SK-N-SH (cell line): ENCODE measurements at regions not wholly inside any gene's neighbourhood (a gene's known extent, or its start where the extent isn't known, plus 50 kb on each side); places are given as distances from the start of the nearest gene placed in this dataset.

Source experiments
- CTCF ChIA-PET: fragments of 300-600, 350-600 bp; formaldehyde crosslinking; extraction: SDS; loops from one replicate; lab custom pipeline; 2021; lab: Yijun Ruan, JAX
- POLR2A ChIA-PET: fragments of 350-600 bp; sonication (Branson Sonifier 250); formaldehyde crosslinking; extraction: SDS; loops from one replicate; lab custom pipeline; 2020; ENCODE audit warnings: antibody characterized with exemption, inconsistent platforms; lab: Yijun Ruan, JAX
- DNase-seq: peaks from one replicate; pipeline ENCODE4 v3.0.0; 2012
- H2AFZ ChIP-seq: fragments of 200-600 bp; sonication (generic); 2 replicates; pipeline ENCODE4 v1.8.1; 2016; ENCODE audit warnings: antibody characterized with exemption, mild to moderate bottlenecking, low read depth
- H3F3A ChIP-seq: fragments of 200-600 bp; sonication (generic); replicated peaks from 2 replicates; pipeline ENCODE3; 2016; ENCODE audit warnings: antibody characterized with exemption, mild to moderate bottlenecking; ENCODE audit not compliant: insufficient read depth
- H3K27ac ChIP-seq, 2 experiments: fragments of 200-500 bp in 1 of 2; fragments of 200-600 bp in 1 of 2; sonication (Bioruptor generic) in 1 of 2; sonication (generic), shearing (Covaris generic) in 1 of 2; 2 replicates each; pipeline versions ENCODE4 v1.5.1 to v1.6.1; 2014 to 2016; ENCODE audit warnings: low read depth in 2 of 2, inconsistent platforms in 1 of 2, low read length in 1 of 2, mild to moderate bottlenecking in 1 of 2, mixed read lengths in 1 of 2
- H3K27me3 ChIP-seq: fragments of 200-600 bp; sonication (generic), shearing (Covaris generic); 2 replicates; pipeline ENCODE4 v1.6.1; 2016; ENCODE audit warnings: mixed run types; ENCODE audit not compliant: insufficient read depth
- H3K36me3 ChIP-seq, 2 experiments: fragments of 200-500 bp in 1 of 2; fragments of 200-600 bp in 1 of 2; sonication (Bioruptor generic) in 1 of 2; sonication (generic) in 1 of 2; replicated peaks in 1 of 2; 2 replicates each; pipeline versions ENCODE3 to v1.5.1; 2014 to 2016; ENCODE audit warnings: low read length in 1 of 2, mild to moderate bottlenecking in 1 of 2; ENCODE audit not compliant: insufficient read depth in 2 of 2, control insufficient read depth in 1 of 2
- H3K4me1 ChIP-seq, 2 experiments: fragments of 200-500 bp in 1 of 2; fragments of 200-600 bp in 1 of 2; sonication (Bioruptor generic) in 1 of 2; sonication (generic), shearing (Covaris generic) in 1 of 2; 2 replicates each; pipeline versions ENCODE4 v1.5.1 to v1.6.1; 2014 to 2016; ENCODE audit warnings: low read depth in 1 of 2, low read length in 1 of 2, mixed run types in 1 of 2; ENCODE audit not compliant: insufficient read depth in 2 of 2, control insufficient read depth in 1 of 2
- H3K4me2 ChIP-seq: fragments of 200-600 bp; sonication (generic), shearing (Covaris generic); 2 replicates; pipeline ENCODE4 v1.6.1; 2017; ENCODE audit warnings: mixed run types
- H3K4me3 ChIP-seq, 2 experiments: fragments of 200-500 bp in 1 of 2; fragments of 200-600 bp in 1 of 2; sonication (Bioruptor generic) in 1 of 2; sonication (generic), shearing (Covaris generic) in 1 of 2; 2 replicates each; pipeline versions ENCODE4 v1.5.1 to v1.8.1; 2014 to 2016; ENCODE audit warnings: low read depth in 2 of 2, inconsistent platforms in 1 of 2, low read length in 1 of 2, mild to moderate bottlenecking in 1 of 2, mixed read lengths in 1 of 2, moderate library complexity in 1 of 2
- H3K79me2 ChIP-seq: fragments of 200-600 bp; sonication (generic); 2 replicates; pipeline ENCODE4 v1.8.1; 2017; ENCODE audit warnings: mild to moderate bottlenecking; ENCODE audit not compliant: insufficient read depth
- H3K9ac ChIP-seq: fragments of 200-600 bp; sonication (generic); 2 replicates; pipeline ENCODE4 v1.6.1; 2017; ENCODE audit warnings: mixed run types
- H3K9me2 ChIP-seq: fragments of 200-600 bp; sonication (generic); 2 replicates; pipeline ENCODE4 v1.6.1; 2017; ENCODE audit warnings: mixed run types
- H3K9me3 ChIP-seq: fragments of 200-600 bp; sonication (generic); 2 replicates; pipeline ENCODE4 v1.6.1; 2017; ENCODE audit warnings: mixed run types, mild to moderate bottlenecking, moderate library complexity
- H4K20me1 ChIP-seq: fragments of 200-600 bp; sonication (generic); 2 replicates; pipeline ENCODE4 v1.6.1; 2017; ENCODE audit warnings: mild to moderate bottlenecking, mixed run types; ENCODE audit not compliant: insufficient read depth
- FOXJ3 ChIP-seq: sonication (generic); formaldehyde crosslinking; IDR thresholded peaks from 2 replicates; pipeline ENCODE4 v1.5.1; 2020; ENCODE audit warnings: mild to moderate bottlenecking, missing genetic modification reagents
- GATA2 ChIP-seq: sonication (generic); formaldehyde crosslinking; IDR thresholded peaks from 2 replicates; pipeline ENCODE4 v1.5.0; 2020; ENCODE audit warnings: mild to moderate bottlenecking, missing genetic modification reagents
- JUND ChIP-seq: IDR thresholded peaks from 2 replicates; pipeline ENCODE4 v1.4.0; 2012
- MXI1 ChIP-seq: IDR thresholded peaks from 2 replicates; pipeline ENCODE4 v1.6.1; 2012; ENCODE audit warnings: mild to moderate bottlenecking, low read depth, low read length, improper control_type of control experiment
- NFIC ChIP-seq: IDR thresholded peaks from 2 replicates; pipeline ENCODE4 v1.4.0; 2012; ENCODE audit warnings: borderline replicate concordance
- POLR2AphosphoS5 ChIP-seq: IDR thresholded peaks from 2 replicates; pipeline ENCODE4 v1.6.1; 2012; ENCODE audit warnings: low read depth, low read length
- SIN3A ChIP-seq: IDR thresholded peaks from 2 replicates; pipeline ENCODE4 v1.6.1; 2012; ENCODE audit warnings: low read depth, mild to moderate bottlenecking, low read length, moderate library complexity, borderline replicate concordance
- SMC3 ChIP-seq: IDR thresholded peaks from 2 replicates; pipeline ENCODE4 v1.6.1; 2012; ENCODE audit warnings: low read depth, low read length, improper control_type of control experiment
- TEAD4 ChIP-seq: IDR thresholded peaks from 2 replicates; pipeline ENCODE4 v1.4.0; 2012; ENCODE audit warnings: mild to moderate bottlenecking, borderline replicate concordance; ENCODE audit not compliant: insufficient read depth
- WGBS: methylation state at CpG from one replicate; pipeline ENCODE4 v1.1.6; 2017; ENCODE audit warnings: low lambda C conversion rate; 5-methylcytosine and 5-hydroxymethylcytosine counted together
- TF ChIP-seq, protein P1 (sequence below): fragments of 200-600 bp; sonication (generic); IDR thresholded peaks from 2 replicates; pipeline ENCODE4 v1.6.1; 2017; ENCODE audit warnings: antibody characterized with exemption, mild to moderate bottlenecking, moderate library complexity
- TF ChIP-seq, protein P2 (sequence below): IDR thresholded peaks from 2 replicates; pipeline ENCODE4 v1.6.1; 2012; ENCODE audit warnings: mild to moderate bottlenecking, low read depth, low read length, moderate library complexity
- TF ChIP-seq, protein P3 (sequence below): IDR thresholded peaks from 2 replicates; pipeline ENCODE4 v1.4.0; 2012; ENCODE audit warnings: low read depth, borderline replicate concordance
- TF ChIP-seq, protein P4 (sequence below): IDR thresholded peaks from 2 replicates; pipeline ENCODE4; 2012

DNA sequence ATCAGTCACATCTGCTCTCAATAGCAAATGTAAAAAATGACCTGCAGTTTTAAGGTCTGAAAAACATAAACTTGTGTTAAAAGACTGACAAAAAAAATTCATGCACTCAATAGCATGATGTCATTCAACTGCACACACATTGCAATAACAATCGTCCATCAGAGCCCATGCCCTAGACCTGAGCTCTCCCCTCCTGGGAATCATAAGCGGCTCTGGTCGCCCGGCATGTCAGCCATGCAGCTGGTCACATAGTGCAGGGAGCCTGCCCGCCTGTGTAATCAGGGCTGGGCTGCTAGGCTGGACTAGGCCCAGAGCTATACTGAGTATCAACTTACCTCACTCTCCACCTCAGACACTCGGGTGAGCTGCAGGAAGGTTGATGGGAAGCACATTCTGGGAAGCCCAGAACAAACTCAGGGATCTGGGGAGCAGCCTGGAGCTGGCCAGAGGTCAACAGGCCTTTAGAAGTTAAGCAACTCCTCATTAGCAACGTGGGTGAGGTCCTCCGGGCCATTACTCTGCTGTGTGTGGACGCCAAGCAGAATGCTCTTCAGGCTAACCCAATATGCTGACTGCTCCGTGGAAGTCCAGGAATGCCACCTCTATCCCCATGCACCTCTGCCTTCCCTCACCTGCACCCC is 165.5 kb downstream of the TTC32 start:
- Histone ChIP-seq H3K9me3 (no peaks in the 10 kb centered on the region), H3K36me3 (no peaks in the 10 kb centered on the region), H3K9ac (no peak overlapping the region), H4K20me1 (no peaks in the 10 kb centered on the region), H3K27me3 (peaks cover 17% of the 10 kb centered on the region), H3K79me2 (no peaks in the 10 kb centered on the region), H3K4me2 (no peak overlapping the region), H2AFZ (no peak overlapping the region), H3K9me2 (no peaks in the 10 kb centered on the region), H3K4me1 (no peaks in the 10 kb centered on the region), H3F3A (no peaks in the 10 kb centered on the region), H3K27ac (no peak overlapping the region), H3K4me3 (no peak overlapping the region)
- no peak for DNase-seq
- POLR2A ChIA-PET: no interaction called here
- CTCF ChIA-PET: no interaction called here
- WGBS: 43% methylated on average over 9 of the region's 10 CpGs
- no peak for TF ChIP-seq MXI1
- TF ChIP-seq, all 33 proteins: peak for 0

DNA sequence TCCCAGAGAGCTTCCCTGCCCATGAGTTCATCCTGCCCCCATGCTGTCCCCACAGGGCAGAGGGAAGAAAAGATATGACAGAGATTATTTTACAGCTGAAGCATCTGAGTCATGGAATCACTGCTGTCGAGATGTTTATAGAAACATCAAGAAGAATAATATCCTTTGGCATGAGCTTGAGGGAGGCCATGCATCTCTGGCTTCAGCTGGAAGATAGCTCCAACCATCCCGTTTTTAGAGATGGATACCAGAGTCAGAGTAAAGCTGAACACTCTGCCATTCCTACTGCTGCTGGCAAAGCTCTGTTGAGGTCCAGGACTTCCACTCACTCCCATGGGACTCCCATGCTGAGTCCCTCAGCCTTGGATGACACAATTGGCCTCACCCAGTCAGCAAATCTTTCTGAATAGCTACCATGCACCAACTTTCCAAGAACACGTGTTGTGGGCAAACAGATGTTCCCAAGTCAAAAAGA is 167.8 kb downstream of the TTC32 start:
- CTCF ChIA-PET: interaction anchor here (1.7 kb wide), 1 partner anchor 9 kb away, joined by 5 read pairs; no protein-coding TSS in a partner anchor
- no peaks in the 10 kb centered on the region for H3K9me3 ChIP-seq

DNA sequence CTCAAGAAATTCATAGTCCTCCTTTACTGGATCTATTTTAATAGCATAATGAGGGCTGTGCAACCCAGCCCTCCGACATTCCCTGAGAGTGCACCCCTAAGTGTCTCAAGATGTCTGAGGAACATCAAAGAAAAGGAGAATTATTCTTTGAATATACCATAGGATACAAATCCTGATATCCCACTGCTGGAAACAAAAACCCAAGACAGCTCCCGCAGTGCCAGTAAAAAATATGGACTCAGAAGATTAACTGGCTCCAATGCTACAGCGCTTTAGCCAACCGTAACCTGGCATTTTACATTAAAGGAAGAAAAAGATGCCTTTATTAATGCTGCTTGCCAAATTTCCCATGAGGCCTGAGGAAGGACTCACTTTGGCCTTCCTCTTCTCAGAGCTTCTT is 168.4 kb downstream of the TTC32 start:
- Histone ChIP-seq H3K36me3 (no peaks in the 10 kb centered on the region), H3K4me2 (no peak overlapping the region), H3K9me2 (no peaks in the 10 kb centered on the region), H3K79me2 (no peaks in the 10 kb centered on the region), H3F3A (no peaks in the 10 kb centered on the region), H4K20me1 (no peaks in the 10 kb centered on the region), H2AFZ (no peak overlapping the region), H3K9me3 (no peaks in the 10 kb centered on the region), H3K27me3 (peaks cover 27% of the 10 kb centered on the region)
- CTCF ChIA-PET: interaction anchor here (0.6 to 1.7 kb wide), 2 partner anchors 8 to 239 kb away, joined by 3 to 5 read pairs; no protein-coding TSS in a partner anchor
- 68% methylated on average over 4 of the region's 4 CpGs for WGBS
- TF ChIP-seq, protein P1, sequence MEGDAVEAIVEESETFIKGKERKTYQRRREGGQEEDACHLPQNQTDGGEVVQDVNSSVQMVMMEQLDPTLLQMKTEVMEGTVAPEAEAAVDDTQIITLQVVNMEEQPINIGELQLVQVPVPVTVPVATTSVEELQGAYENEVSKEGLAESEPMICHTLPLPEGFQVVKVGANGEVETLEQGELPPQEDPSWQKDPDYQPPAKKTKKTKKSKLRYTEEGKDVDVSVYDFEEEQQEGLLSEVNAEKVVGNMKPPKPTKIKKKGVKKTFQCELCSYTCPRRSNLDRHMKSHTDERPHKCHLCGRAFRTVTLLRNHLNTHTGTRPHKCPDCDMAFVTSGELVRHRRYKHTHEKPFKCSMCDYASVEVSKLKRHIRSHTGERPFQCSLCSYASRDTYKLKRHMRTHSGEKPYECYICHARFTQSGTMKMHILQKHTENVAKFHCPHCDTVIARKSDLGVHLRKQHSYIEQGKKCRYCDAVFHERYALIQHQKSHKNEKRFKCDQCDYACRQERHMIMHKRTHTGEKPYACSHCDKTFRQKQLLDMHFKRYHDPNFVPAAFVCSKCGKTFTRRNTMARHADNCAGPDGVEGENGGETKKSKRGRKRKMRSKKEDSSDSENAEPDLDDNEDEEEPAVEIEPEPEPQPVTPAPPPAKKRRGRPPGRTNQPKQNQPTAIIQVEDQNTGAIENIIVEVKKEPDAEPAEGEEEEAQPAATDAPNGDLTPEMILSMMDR: no peak
- TF ChIP-seq SMC3 (no peak), NFIC (no peak), JUND (no peak), FOXJ3 (CRISPR knock-in tag) (no peak), MXI1 (no peak), POLR2AphosphoS5 (no peak)
- TF ChIP-seq, protein P2, sequence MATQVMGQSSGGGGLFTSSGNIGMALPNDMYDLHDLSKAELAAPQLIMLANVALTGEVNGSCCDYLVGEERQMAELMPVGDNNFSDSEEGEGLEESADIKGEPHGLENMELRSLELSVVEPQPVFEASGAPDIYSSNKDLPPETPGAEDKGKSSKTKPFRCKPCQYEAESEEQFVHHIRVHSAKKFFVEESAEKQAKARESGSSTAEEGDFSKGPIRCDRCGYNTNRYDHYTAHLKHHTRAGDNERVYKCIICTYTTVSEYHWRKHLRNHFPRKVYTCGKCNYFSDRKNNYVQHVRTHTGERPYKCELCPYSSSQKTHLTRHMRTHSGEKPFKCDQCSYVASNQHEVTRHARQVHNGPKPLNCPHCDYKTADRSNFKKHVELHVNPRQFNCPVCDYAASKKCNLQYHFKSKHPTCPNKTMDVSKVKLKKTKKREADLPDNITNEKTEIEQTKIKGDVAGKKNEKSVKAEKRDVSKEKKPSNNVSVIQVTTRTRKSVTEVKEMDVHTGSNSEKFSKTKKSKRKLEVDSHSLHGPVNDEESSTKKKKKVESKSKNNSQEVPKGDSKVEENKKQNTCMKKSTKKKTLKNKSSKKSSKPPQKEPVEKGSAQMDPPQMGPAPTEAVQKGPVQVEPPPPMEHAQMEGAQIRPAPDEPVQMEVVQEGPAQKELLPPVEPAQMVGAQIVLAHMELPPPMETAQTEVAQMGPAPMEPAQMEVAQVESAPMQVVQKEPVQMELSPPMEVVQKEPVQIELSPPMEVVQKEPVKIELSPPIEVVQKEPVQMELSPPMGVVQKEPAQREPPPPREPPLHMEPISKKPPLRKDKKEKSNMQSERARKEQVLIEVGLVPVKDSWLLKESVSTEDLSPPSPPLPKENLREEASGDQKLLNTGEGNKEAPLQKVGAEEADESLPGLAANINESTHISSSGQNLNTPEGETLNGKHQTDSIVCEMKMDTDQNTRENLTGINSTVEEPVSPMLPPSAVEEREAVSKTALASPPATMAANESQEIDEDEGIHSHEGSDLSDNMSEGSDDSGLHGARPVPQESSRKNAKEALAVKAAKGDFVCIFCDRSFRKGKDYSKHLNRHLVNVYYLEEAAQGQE: no peak
- TF ChIP-seq, protein P3, sequence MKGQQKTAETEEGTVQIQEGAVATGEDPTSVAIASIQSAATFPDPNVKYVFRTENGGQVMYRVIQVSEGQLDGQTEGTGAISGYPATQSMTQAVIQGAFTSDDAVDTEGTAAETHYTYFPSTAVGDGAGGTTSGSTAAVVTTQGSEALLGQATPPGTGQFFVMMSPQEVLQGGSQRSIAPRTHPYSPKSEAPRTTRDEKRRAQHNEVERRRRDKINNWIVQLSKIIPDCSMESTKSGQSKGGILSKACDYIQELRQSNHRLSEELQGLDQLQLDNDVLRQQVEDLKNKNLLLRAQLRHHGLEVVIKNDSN: no peak
- TF ChIP-seq, protein P4, sequence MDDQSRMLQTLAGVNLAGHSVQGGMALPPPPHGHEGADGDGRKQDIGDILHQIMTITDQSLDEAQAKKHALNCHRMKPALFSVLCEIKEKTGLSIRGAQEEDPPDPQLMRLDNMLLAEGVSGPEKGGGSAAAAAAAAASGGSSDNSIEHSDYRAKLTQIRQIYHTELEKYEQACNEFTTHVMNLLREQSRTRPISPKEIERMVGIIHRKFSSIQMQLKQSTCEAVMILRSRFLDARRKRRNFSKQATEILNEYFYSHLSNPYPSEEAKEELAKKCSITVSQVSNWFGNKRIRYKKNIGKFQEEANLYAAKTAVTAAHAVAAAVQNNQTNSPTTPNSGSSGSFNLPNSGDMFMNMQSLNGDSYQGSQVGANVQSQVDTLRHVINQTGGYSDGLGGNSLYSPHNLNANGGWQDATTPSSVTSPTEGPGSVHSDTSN: no peak
- TF ChIP-seq, all 33 proteins: peak for 0
- Histone ChIP-seq H3K4me3 (no peak overlapping the region), H3K4me1 (no peaks in the 10 kb centered on the region), H3K27ac (no peak overlapping the region), H3K9ac (no peak overlapping the region)
- DNase-seq: no peak
- POLR2A ChIA-PET: no interaction called here

More for the DNA sequence above, 167.8 kb downstream of the TTC32 start:
- Histone ChIP-seq H2AFZ (no peak overlapping the region), H3K4me1 (no peaks in the 10 kb centered on the region), H3K27ac (no peak overlapping the region), H4K20me1 (no peaks in the 10 kb centered on the region), H3K9me2 (no peaks in the 10 kb centered on the region), H3F3A (no peaks in the 10 kb centered on the region), H3K79me2 (no peaks in the 10 kb centered on the region), H3K9ac (no peak overlapping the region), H3K27me3 (peaks cover 25% of the 10 kb centered on the region), H3K36me3 (no peaks in the 10 kb centered on the region), H3K4me3 (no peak overlapping the region), H3K4me2 (no peak overlapping the region)
- WGBS: 17% methylated on average over 3 of the region's 3 CpGs
- no peak for TF ChIP-seq NFIC
- no peak for TF ChIP-seq TEAD4
- TF ChIP-seq SIN3A: no peak
- TF ChIP-seq GATA2 (CRISPR knock-in tag): no peak
- no peak for DNase-seq
- POLR2A ChIA-PET: no interaction called here
